Endothelial cell of umbilical vein (primary cell): ENCODE measurements at regions not wholly inside any gene's neighbourhood (a gene's known extent, or its start where the extent isn't known, plus 50 kb on each side); places are given as distances from the start of the nearest gene placed in this dataset.

Experiments used
- BruUV-seq: library from RNA; stranded (reverse); fragments of 400-500 nt; replicated peaks from 2 replicates; lab custom pipeline; 2021; lab: Mats Ljungman, UMichigan
- CTCF ChIA-PET: fragments of 300-600, 350-600 bp; sonication (Branson Sonifier 250); formaldehyde crosslinking; loops from one replicate; lab custom pipeline; 2021; ENCODE audit warnings: antibody characterized with exemption, inconsistent platforms; lab: Charles Lee
- POLR2A ChIA-PET: fragments of 300-600, 350-600 bp; sonication (Branson Sonifier 250); formaldehyde crosslinking; loops from one replicate; lab custom pipeline; 2021; ENCODE audit warnings: antibody characterized with exemption, inconsistent platforms; lab: Charles Lee
- DNase-seq: peaks from one replicate; pipeline ENCODE4 v3.0.0-alpha.2; 2011; ENCODE audit warnings: low read depth, low spot score
- FAIRE-seq: peaks from 2 replicates; lab custom pipeline; 2011; peaks lifted over from hg19 to GRCh38; lab: Jason Lieb, UNC
- H2AFZ ChIP-seq: 2 replicates; pipeline ENCODE4 v1.6.0; 2012; ENCODE audit warnings: low read depth, low read length, control low read depth, inconsistent platforms
- H3K27ac ChIP-seq: 2 replicates; pipeline ENCODE4 v1.5.1; 2011; ENCODE audit warnings: low read depth, mild to moderate bottlenecking, control low read depth, low read length, moderate library complexity; ENCODE audit not compliant: insufficient read depth
- H3K27me3 ChIP-seq, 2 experiments: 2 replicates each; pipeline versions ENCODE4 v1.6.0 to v1.6.1; 2011; ENCODE audit warnings: low read length in 2 of 2, mixed read lengths in 1 of 2; ENCODE audit not compliant: control insufficient read depth in 2 of 2, insufficient read depth in 2 of 2
- H3K36me3 ChIP-seq, 2 experiments: 2 replicates in 1 of 2; 3 replicates in 1 of 2; pipeline ENCODE4 v1.5.1; 2011; ENCODE audit warnings: low read length in 2 of 2, mild to moderate bottlenecking in 1 of 2, moderate library complexity in 1 of 2; ENCODE audit not compliant: control insufficient read depth in 2 of 2, insufficient read depth in 2 of 2; ENCODE audit errors: extremely low read depth in 1 of 2
- H3K4me1 ChIP-seq: 3 replicates; pipeline ENCODE4 v1.5.1; 2011; ENCODE audit warnings: mild to moderate bottlenecking, low read length; ENCODE audit not compliant: control insufficient read depth, insufficient read depth; ENCODE audit errors: extremely low read depth
- H3K4me2 ChIP-seq: 2 replicates; pipeline ENCODE4 v1.6.1; 2011; ENCODE audit warnings: low read length, control low read depth, mixed read lengths; ENCODE audit not compliant: insufficient read depth
- H3K4me3 ChIP-seq, 3 experiments: fragments of 200-600 bp in 1 of 3; sonication (generic), shearing (Covaris generic) in 1 of 3; replicated peaks in 1 of 3; 2 replicates each; pipeline ENCODE4 v1.5.1; 2011 to 2016; ENCODE audit warnings: control low read depth in 3 of 3, low read length in 3 of 3, mild to moderate bottlenecking in 2 of 3, inconsistent platforms in 1 of 3, low read depth in 1 of 3, moderate library complexity in 1 of 3; ENCODE audit not compliant: insufficient read depth in 1 of 3
- H3K79me2 ChIP-seq: 2 replicates; pipeline ENCODE4 v1.6.0; 2012; ENCODE audit warnings: low read length, inconsistent platforms; ENCODE audit not compliant: control insufficient read depth, insufficient read depth
- H3K9ac ChIP-seq: replicated peaks from 2 replicates; pipeline ENCODE3; 2011; ENCODE audit warnings: low read length, control low read depth; ENCODE audit not compliant: insufficient read depth; ENCODE audit errors: extremely low read depth
- H3K9me1 ChIP-seq: replicated peaks from 3 replicates; pipeline ENCODE4 v1.6.0; 2011; ENCODE audit warnings: mild to moderate bottlenecking, low read length; ENCODE audit not compliant: control insufficient read depth, insufficient read depth; ENCODE audit errors: extremely low read depth
- H3K9me3 ChIP-seq: replicated peaks from 2 replicates; pipeline ENCODE4 v1.5.1; 2012; ENCODE audit warnings: low read length, inconsistent platforms; ENCODE audit not compliant: control insufficient read depth, insufficient read depth
- H4K20me1 ChIP-seq: replicated peaks from 2 replicates; pipeline ENCODE3; 2011; ENCODE audit warnings: mild to moderate bottlenecking, low read length; ENCODE audit not compliant: control insufficient read depth, insufficient read depth; ENCODE audit errors: extremely low read depth
- CTCF ChIP-seq, 2 donors: IDR thresholded peaks; 1 replicate in 1 of 2; 2 replicates in 1 of 2; pipeline ENCODE4 v1.5.1; 2011; ENCODE audit warnings: low read length in 2 of 2, mild to moderate bottlenecking in 2 of 2, moderate library complexity in 2 of 2, control low read depth in 1 of 2, inconsistent platforms in 1 of 2, low read depth in 1 of 2; ENCODE audit not compliant: insufficient read depth in 1 of 2; ENCODE audit errors: extremely low read depth in 1 of 2
- MYC ChIP-seq: IDR thresholded peaks from one replicate; pipeline ENCODE4 v1.6.1; 2011; ENCODE audit warnings: mild to moderate bottlenecking, low read depth, low read length
- POLR2AphosphoS5 ChIP-seq: IDR thresholded peaks from 2 replicates; pipeline ENCODE4 v1.6.1; 2012; ENCODE audit warnings: low read depth, mild to moderate bottlenecking, control low read depth, low read length, moderate library complexity; ENCODE audit not compliant: insufficient read depth
- dilution Hi-C: fragments of 300-500 bp; cut with MboI; formaldehyde crosslinking; loops from one replicate; pipeline ENCODE4 v1.15.0; 2019; ENCODE audit warnings: low sequenced_read_pairs; ENCODE audit not compliant: extremely low pct_ligation_motif_present
- intact Hi-C: fragments of 100-400 bp; cut with micrococcal nuclease; formaldehyde crosslinking; loops from one replicate; pipeline ENCODE4 v1.10.0; 2022

- no peak for FAIRE-seq
- Histone ChIP-seq H3K36me3 (no peaks in the 10 kb centered on the region), H4K20me1 (no peaks in the 10 kb centered on the region), H3K27me3 (no peaks in the 10 kb centered on the region), H3K9ac (no peak overlapping the region), H3K9me1 (no peaks in the 10 kb centered on the region), H3K27ac (no peak overlapping the region), H3K4me3 (no peak overlapping the region), H3K9me3 (no peaks in the 10 kb centered on the region), H3K4me1 (no peaks in the 10 kb centered on the region), H3K79me2 (no peaks in the 10 kb centered on the region), H3K4me2 (no peak overlapping the region), H2AFZ (no peak overlapping the region)
- ChIA-PET POLR2A (no interaction called here), CTCF (interaction anchor here (1.6 kb wide), 1 partner anchor 9 kb away, joined by 5 read pairs; no protein-coding TSS in a partner anchor)
- no peak for DNase-seq
- dilution Hi-C loops (no loop called here), intact Hi-C loops (no loop called here)
- no TSS peak for BruUV-seq
- TF ChIP-seq POLR2AphosphoS5 (no peak), MYC (no peak)
Observed at GRCh38 chr3:117380631-117381030, 671.1 kb downstream of the TUSC7 start.

- Histone ChIP-seq H3K9ac (no peak overlapping the region), H3K4me3 (no peak overlapping the region), H2AFZ (no peak overlapping the region), H3K36me3 (no peaks in the 10 kb centered on the region), H3K79me2 (no peaks in the 10 kb centered on the region), H3K27me3 (peaks cover 0 to 2% of the 10 kb centered on the region in 2 experiments), H3K4me2 (no peak overlapping the region), H3K4me1 (no peaks in the 10 kb centered on the region), H3K27ac (no peak overlapping the region), H4K20me1 (no peaks in the 10 kb centered on the region), H3K9me1 (no peaks in the 10 kb centered on the region), H3K9me3 (no peaks in the 10 kb centered on the region)
- CTCF ChIA-PET = no interaction called here
- no peak for TF ChIP-seq CTCF (IDR thresholded peaks at IDR 0.05; ENCODE audit: extremely low read depth in 1 of 2, insufficient read depth in 1 of 2, low read depth in 1 of 2, low read length in 2 of 2)
- no peak for TF ChIP-seq MYC
- DNase-seq = no peak
- no peak for FAIRE-seq
- BruUV-seq = no TSS peak
- POLR2A ChIA-PET = no interaction called here
- intact Hi-C loops = no loop called here
- dilution Hi-C loops = no loop called here
Observed at GRCh38 chr3:117393119-117393518, 683.5 kb downstream of the TUSC7 start.
